ENCODE measurements at regions not wholly inside any gene's neighbourhood (a gene's known extent, or its start where the extent isn't known, plus 50 kb on each side); places are given as distances from the start of the nearest gene placed in this dataset.

- no peak overlapping the region for H3K4me3 Mint-ChIP-seq
- intact Hi-C loops (cut with micrococcal nuclease), result no loop called here
- ChIA-PET POLR2A (no interaction called here), CTCF (no interaction called here)
- DNase-seq (no peak), ATAC-seq (no peak)
- peaks cover 4% of the 10 kb centered on the region for H3K9me3 Mint-ChIP-seq
- H3K27me3 Mint-ChIP-seq, result peaks cover 1% of the 10 kb centered on the region
- no peaks in the 10 kb centered on the region for H3K36me3 Mint-ChIP-seq (ENCODE audit: low read depth)
- no peak overlapping the region for H3K27ac Mint-ChIP-seq
- no peak for TF ChIP-seq CTCF (IDR thresholded peaks at IDR 0.05)
- H3K4me1 Mint-ChIP-seq (ENCODE audit: low read depth), result no peaks in the 10 kb centered on the region
Measured at GRCh38 chr13:100746953-100747683, 72.5 kb upstream of the TMTC4 start.

GRCh38 chr13:100738176-100738855 is 63.7 kb upstream of the TMTC4 start:
- no peaks in the 10 kb centered on the region for H3K9me3 Mint-ChIP-seq
- no peak overlapping the region for H3K27ac Mint-ChIP-seq
- H3K27me3 Mint-ChIP-seq, result peaks cover 7% of the 10 kb centered on the region

GRCh38 chr13:100735494-100735893 is 60.9 kb upstream of the TMTC4 start:
- Mint-ChIP-seq H3K9me3 (no peaks in the 10 kb centered on the region), H3K27ac (no peak overlapping the region), H3K27me3 (peaks cover 6% of the 10 kb centered on the region), H3K4me3 (no peak overlapping the region), H3K36me3 (ENCODE audit: low read depth) (no peaks in the 10 kb centered on the region), H3K4me1 (ENCODE audit: low read depth) (no peaks in the 10 kb centered on the region)
- intact Hi-C loops (cut with micrococcal nuclease), result no loop called here
- ATAC-seq (no peak), DNase-seq (no peak)
- CTCF ChIA-PET, result no interaction called here
- TF ChIP-seq CTCF (IDR thresholded peaks at IDR 0.05), result no peak
- POLR2A ChIA-PET, result no interaction called here

More at GRCh38 chr13:100738176-100738855, 63.7 kb upstream of the TMTC4 start:
- H3K36me3 Mint-ChIP-seq (ENCODE audit: low read depth), result no peaks in the 10 kb centered on the region
- ATAC-seq, result no peak
- H3K4me3 Mint-ChIP-seq, result no peak overlapping the region
- intact Hi-C loops (cut with micrococcal nuclease), result no loop called here
- no peak for DNase-seq
- TF ChIP-seq CTCF (IDR thresholded peaks at IDR 0.05), result no peak
- H3K4me1 Mint-ChIP-seq (ENCODE audit: low read depth), result no peaks in the 10 kb centered on the region
- CTCF ChIA-PET, result no interaction called here
- POLR2A ChIA-PET, result no interaction called here

- Mint-ChIP-seq H3K27ac (no peak overlapping the region), H3K4me1 (ENCODE audit: low read depth) (no peaks in the 10 kb centered on the region), H3K36me3 (ENCODE audit: low read depth) (no peaks in the 10 kb centered on the region), H3K4me3 (no peak overlapping the region), H3K27me3 (peaks cover 6% of the 10 kb centered on the region), H3K9me3 (no peaks in the 10 kb centered on the region)
- POLR2A ChIA-PET, result no interaction called here
- no peak for TF ChIP-seq CTCF (IDR thresholded peaks at IDR 0.05)
- no peak for DNase-seq
- intact Hi-C loops (cut with micrococcal nuclease), result no loop called here
- CTCF ChIA-PET, result interaction anchor here (0.7 to 2.6 kb wide), 3 partner anchors 11 to 161 kb away, joined by 3 to 11 read pairs (median 4); no protein-coding TSS in a partner anchor
- ATAC-seq, result no peak
Measured at GRCh38 chr13:100734194-100734720, 59.7 kb upstream of the TMTC4 start.

- Mint-ChIP-seq H3K9me3 (peaks cover 2% of the 10 kb centered on the region), H3K4me3 (no peak overlapping the region), H3K36me3 (ENCODE audit: low read depth) (no peaks in the 10 kb centered on the region), H3K27me3 (peaks cover 4% of the 10 kb centered on the region), H3K27ac (no peak overlapping the region), H3K4me1 (ENCODE audit: low read depth) (no peaks in the 10 kb centered on the region)
- TF ChIP-seq CTCF (IDR thresholded peaks at IDR 0.05), result no peak
- intact Hi-C loops (cut with micrococcal nuclease), result no loop called here
- no peak for DNase-seq
- ChIA-PET CTCF (interaction anchor here (1.5 to 2.6 kb wide), 2 partner anchors 10 to 12 kb away, joined by 3 to 11 read pairs; no protein-coding TSS in a partner anchor), POLR2A (no interaction called here)
- ATAC-seq, result no peak
Measured at GRCh38 chr13:100733261-100733660, 58.7 kb upstream of the TMTC4 start.

Data from activated CD8-positive, alpha-beta T cell treated with anti-CD3 and anti-CD28 coated beads for 36 hours (primary cell).